ENCODE measurements at regions not wholly inside any gene's neighbourhood (a gene's known extent, or its start where the extent isn't known, plus 50 kb on each side); places are given as distances from the start of the nearest gene placed in this dataset.

DNA sequence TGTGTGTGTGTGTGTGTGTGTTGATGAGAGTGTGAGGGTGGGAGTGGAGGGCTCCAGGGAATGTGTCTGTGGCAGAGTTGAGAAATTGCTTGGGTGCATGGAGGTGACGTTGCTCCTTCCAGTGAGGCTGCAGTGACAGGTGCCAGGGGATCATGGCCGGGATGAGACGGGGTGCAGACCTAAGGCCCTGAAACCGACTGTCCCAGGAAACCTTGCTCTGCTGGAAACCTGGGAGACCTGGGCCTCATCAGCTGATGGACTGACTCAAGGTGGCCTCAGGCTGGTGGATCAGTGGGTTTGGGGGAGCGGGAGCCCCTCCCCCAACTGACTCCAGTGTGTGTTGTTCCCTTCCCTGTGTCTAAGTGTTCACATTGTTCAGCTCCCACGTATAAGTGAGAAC is 56.6 kb downstream of the INHBB start:
- TF ChIP-seq CTCF (IDR thresholded peaks at IDR 0.05; ENCODE audit: low read depth, low read length, poor library complexity, severe bottlenecking), result no peak
- no peak for TF ChIP-seq EZH2phosphoT487 (IDR thresholded peaks at IDR 0.05; ENCODE audit: borderline replicate concordance, low read length)
